HEK293 (cell line): ENCODE measurements at regions not wholly inside any gene's neighbourhood (a gene's known extent, or its start where the extent isn't known, plus 50 kb on each side); places are given as distances from the start of the nearest gene placed in this dataset.

ENCODE experiments used
- CTCF ChIA-PET: fragments of 350-600 bp; formaldehyde crosslinking; extraction: SDS; loops from one replicate; lab custom pipeline; 2021; ENCODE audit warnings: antibody characterized with exemption; lab: Yijun Ruan, JAX
- POLR2A ChIA-PET: fragments of 300-600 bp; formaldehyde crosslinking; extraction: SDS; loops from one replicate; lab custom pipeline; 2020; ENCODE audit warnings: antibody characterized with exemption, inconsistent platforms; lab: Yijun Ruan, JAX
- H3K27ac ChIP-seq: fragments of 200-500 bp; sonication (Bioruptor generic); 2 replicates; pipeline ENCODE4 v1.5.1; 2014; ENCODE audit warnings: low read depth, low read length, control low read depth, inconsistent platforms; ENCODE audit errors: extremely low read depth
- H3K36me3 ChIP-seq, 2 experiments: fragments of 200-500 bp in 1 of 2; sonication (Bioruptor generic) in 1 of 2; 1 replicate in 1 of 2; 2 replicates in 1 of 2; pipeline ENCODE4 v1.5.1; 2014 to 2017; ENCODE audit warnings: inconsistent platforms in 2 of 2, low read length in 2 of 2; ENCODE audit not compliant: control insufficient read depth in 2 of 2, insufficient read depth in 1 of 2
- H3K4me1 ChIP-seq: fragments of 200-500 bp; sonication (Bioruptor generic); 2 replicates; pipeline ENCODE4 v1.5.1; 2014; ENCODE audit warnings: mild to moderate bottlenecking, low read length, inconsistent platforms; ENCODE audit not compliant: control insufficient read depth, insufficient read depth
- H3K4me3 ChIP-seq: 2 replicates; pipeline ENCODE4 v1.5.1; 2011; ENCODE audit warnings: low read depth, mild to moderate bottlenecking, control low read depth, low read length, moderate library complexity
- H3K9me3 ChIP-seq: fragments of 200-500 bp; sonication (Bioruptor generic); 2 replicates; pipeline ENCODE4 v1.5.1; 2014; ENCODE audit warnings: low read depth, low read length, inconsistent platforms; ENCODE audit not compliant: control insufficient read depth, insufficient read depth
- BCL11A ChIP-seq: fragments of 450-650 bp; formaldehyde crosslinking; IDR thresholded peaks from 2 replicates; pipeline ENCODE4 v1.5.1; 2016; ENCODE audit warnings: low read depth, missing biosample characterization, missing genetic modification characterization
- MZF1 ChIP-seq: fragments of 450-650 bp; formaldehyde crosslinking; IDR thresholded peaks from 2 replicates; pipeline ENCODE4 v1.5.1; 2017; ENCODE audit warnings: missing biosample characterization, missing genetic modification characterization, borderline replicate concordance
- SALL2 ChIP-seq: fragments of 450-650 bp; formaldehyde crosslinking; IDR thresholded peaks from 2 replicates; pipeline ENCODE4 v1.5.0; 2017; ENCODE audit warnings: missing biosample characterization, mild to moderate bottlenecking, missing genetic modification characterization, borderline replicate concordance
- SETDB1 ChIP-seq: IDR thresholded peaks from one replicate; pipeline ENCODE4 v1.6.1; 2017; ENCODE audit warnings: mild to moderate bottlenecking, low read length, moderate library complexity, mixed read lengths; ENCODE audit not compliant: insufficient read length
- YY1 ChIP-seq: fragments of 450-650 bp; formaldehyde crosslinking; IDR thresholded peaks from 2 replicates; pipeline ENCODE4 v1.5.1; 2018; ENCODE audit warnings: missing biosample characterization, missing genetic modification characterization
- ZBTB20 ChIP-seq: fragments of 450-650 bp; formaldehyde crosslinking; IDR thresholded peaks from 2 replicates; pipeline ENCODE4 v1.5.1; 2016; ENCODE audit warnings: missing biosample characterization, missing genetic modification characterization
- ZIC2 ChIP-seq: fragments of 450-650 bp; formaldehyde crosslinking; IDR thresholded peaks from 2 replicates; pipeline ENCODE4 v1.5.1; 2016; ENCODE audit warnings: missing biosample characterization, missing genetic modification characterization
- ZNF121 ChIP-seq: fragments of 450-650 bp; formaldehyde crosslinking; IDR thresholded peaks from 2 replicates; pipeline ENCODE4 v1.5.1; 2016; ENCODE audit warnings: missing biosample characterization, missing genetic modification characterization
- ZNF132 ChIP-seq: fragments of 450-650 bp; formaldehyde crosslinking; IDR thresholded peaks from 2 replicates; pipeline ENCODE4 v1.5.1; 2017; ENCODE audit warnings: missing biosample characterization, missing genetic modification characterization, borderline replicate concordance
- ZNF2 ChIP-seq: fragments of 450-650 bp; formaldehyde crosslinking; IDR thresholded peaks from 2 replicates; pipeline ENCODE4 v1.5.1; 2016; ENCODE audit warnings: missing biosample characterization, missing genetic modification characterization
- ZNF335 ChIP-seq: fragments of 450-650 bp; formaldehyde crosslinking; conservative IDR thresholded peaks from 2 replicates; pipeline ENCODE4 v1.5.1; 2016; ENCODE audit warnings: missing biosample characterization, missing genetic modification characterization
- ZNF426 ChIP-seq: fragments of 450-650 bp; formaldehyde crosslinking; IDR thresholded peaks from 2 replicates; pipeline ENCODE4 v1.5.1; 2017; ENCODE audit warnings: missing biosample characterization, missing genetic modification characterization, mild to moderate bottlenecking, inconsistent platforms, moderate library complexity
- ZNF48 ChIP-seq: fragments of 450-650 bp; formaldehyde crosslinking; IDR thresholded peaks from 2 replicates; pipeline ENCODE4 v1.5.1; 2016; ENCODE audit warnings: missing biosample characterization, missing genetic modification characterization
- ZNF768 ChIP-seq: fragments of 450-650 bp; formaldehyde crosslinking; IDR thresholded peaks from 2 replicates; pipeline ENCODE4 v1.5.1; 2018; ENCODE audit warnings: missing biosample characterization, mild to moderate bottlenecking, missing genetic modification characterization
- ZSCAN16 ChIP-seq: fragments of 450-650 bp; formaldehyde crosslinking; IDR thresholded peaks from 2 replicates; pipeline ENCODE4 v1.5.1; 2016; ENCODE audit warnings: missing biosample characterization, missing genetic modification characterization
- TF ChIP-seq, protein P1 (sequence below): fragments of 450-650 bp; formaldehyde crosslinking; IDR thresholded peaks from 2 replicates; pipeline ENCODE4 v1.5.1; 2016; ENCODE audit warnings: missing biosample characterization, missing genetic modification characterization, borderline replicate concordance
- TF ChIP-seq, protein P2 (sequence below): fragments of 450-650 bp; formaldehyde crosslinking; IDR thresholded peaks from 2 replicates; pipeline ENCODE4 v1.5.1; 2017; ENCODE audit warnings: missing biosample characterization, mild to moderate bottlenecking, missing genetic modification characterization, moderate library complexity
- TF ChIP-seq, protein P3 (sequence below): fragments of 450-650 bp; formaldehyde crosslinking; IDR thresholded peaks from 2 replicates; pipeline ENCODE4 v1.5.1; 2016; ENCODE audit warnings: missing biosample characterization, missing genetic modification characterization
- TF ChIP-seq, protein P4 (sequence below): fragments of 450-650 bp; formaldehyde crosslinking; IDR thresholded peaks from 2 replicates; pipeline ENCODE4 v1.5.1; 2017; ENCODE audit warnings: missing biosample characterization, missing genetic modification characterization
- TF ChIP-seq, protein P5 (sequence below): fragments of 450-650 bp; formaldehyde crosslinking; IDR thresholded peaks from 2 replicates; pipeline ENCODE4 v1.5.1; 2016; ENCODE audit warnings: missing biosample characterization, missing genetic modification characterization

DNA sequence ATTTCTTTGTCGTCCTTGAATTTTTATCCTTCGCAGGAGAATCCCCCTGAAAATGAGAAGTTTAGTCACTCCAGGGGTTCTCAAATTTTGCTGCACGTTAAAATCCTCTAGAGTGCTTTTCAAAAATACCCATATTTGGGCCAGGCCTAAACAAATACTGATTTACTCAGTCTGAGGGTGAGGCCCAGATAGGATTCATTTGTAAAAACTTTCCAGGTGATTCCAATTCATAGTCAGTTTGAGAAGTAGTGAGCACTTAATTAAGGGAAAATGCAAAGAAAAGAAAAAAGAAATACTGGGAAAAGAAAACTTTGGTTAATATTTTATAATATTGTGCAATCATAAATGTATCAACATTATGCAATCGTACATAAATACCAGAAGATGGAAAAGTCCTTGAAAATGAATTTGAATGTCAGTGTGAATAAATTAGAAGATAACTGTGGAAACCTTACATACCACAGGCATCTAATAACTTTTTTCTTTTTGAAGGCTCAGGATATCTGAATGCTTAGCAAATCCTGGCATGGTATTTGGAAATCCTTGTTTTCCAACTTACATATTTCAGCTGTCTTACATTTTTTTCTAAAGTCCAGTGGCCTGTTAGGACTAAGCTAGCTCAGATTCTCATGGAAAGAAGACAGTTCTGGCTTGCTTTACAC lies 116.5 kb upstream of the DAPK1 start:
- POLR2A ChIA-PET: no interaction called here
- H3K27ac ChIP-seq: no peak overlapping the region
- no peaks in the 10 kb centered on the region for H3K9me3 ChIP-seq
- H3K36me3 ChIP-seq: no peaks in the 10 kb centered on the region
- no peak overlapping the region for H3K4me3 ChIP-seq
- TF ChIP-seq ZNF48: no peak
- no peak for TF ChIP-seq ZNF132
- TF ChIP-seq ZBTB20 (tag by site-specific recombination): no peak
- TF ChIP-seq, protein P1, sequence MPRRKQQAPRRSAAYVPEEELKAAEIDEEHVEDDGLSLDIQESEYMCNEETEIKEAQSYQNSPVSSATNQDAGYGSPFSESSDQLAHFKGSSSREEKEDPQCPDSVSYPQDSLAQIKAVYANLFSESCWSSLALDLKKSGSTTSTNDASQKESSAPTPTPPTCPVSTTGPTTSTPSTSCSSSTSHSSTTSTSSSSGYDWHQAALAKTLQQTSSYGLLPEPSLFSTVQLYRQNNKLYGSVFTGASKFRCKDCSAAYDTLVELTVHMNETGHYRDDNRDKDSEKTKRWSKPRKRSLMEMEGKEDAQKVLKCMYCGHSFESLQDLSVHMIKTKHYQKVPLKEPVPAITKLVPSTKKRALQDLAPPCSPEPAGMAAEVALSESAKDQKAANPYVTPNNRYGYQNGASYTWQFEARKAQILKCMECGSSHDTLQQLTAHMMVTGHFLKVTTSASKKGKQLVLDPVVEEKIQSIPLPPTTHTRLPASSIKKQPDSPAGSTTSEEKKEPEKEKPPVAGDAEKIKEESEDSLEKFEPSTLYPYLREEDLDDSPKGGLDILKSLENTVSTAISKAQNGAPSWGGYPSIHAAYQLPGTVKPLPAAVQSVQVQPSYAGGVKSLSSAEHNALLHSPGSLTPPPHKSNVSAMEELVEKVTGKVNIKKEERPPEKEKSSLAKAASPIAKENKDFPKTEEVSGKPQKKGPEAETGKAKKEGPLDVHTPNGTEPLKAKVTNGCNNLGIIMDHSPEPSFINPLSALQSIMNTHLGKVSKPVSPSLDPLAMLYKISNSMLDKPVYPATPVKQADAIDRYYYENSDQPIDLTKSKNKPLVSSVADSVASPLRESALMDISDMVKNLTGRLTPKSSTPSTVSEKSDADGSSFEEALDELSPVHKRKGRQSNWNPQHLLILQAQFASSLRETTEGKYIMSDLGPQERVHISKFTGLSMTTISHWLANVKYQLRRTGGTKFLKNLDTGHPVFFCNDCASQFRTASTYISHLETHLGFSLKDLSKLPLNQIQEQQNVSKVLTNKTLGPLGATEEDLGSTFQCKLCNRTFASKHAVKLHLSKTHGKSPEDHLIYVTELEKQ: no peak
- TF ChIP-seq MZF1 (tag by site-specific recombination): no peak
- TF ChIP-seq SALL2 (tag by site-specific recombination): no peak
- no peak for TF ChIP-seq ZNF426
- no peak for TF ChIP-seq ZNF2 (tag by site-specific recombination)
- no peak for TF ChIP-seq ZSCAN16 (tag by site-specific recombination)
- TF ChIP-seq, protein P2, sequence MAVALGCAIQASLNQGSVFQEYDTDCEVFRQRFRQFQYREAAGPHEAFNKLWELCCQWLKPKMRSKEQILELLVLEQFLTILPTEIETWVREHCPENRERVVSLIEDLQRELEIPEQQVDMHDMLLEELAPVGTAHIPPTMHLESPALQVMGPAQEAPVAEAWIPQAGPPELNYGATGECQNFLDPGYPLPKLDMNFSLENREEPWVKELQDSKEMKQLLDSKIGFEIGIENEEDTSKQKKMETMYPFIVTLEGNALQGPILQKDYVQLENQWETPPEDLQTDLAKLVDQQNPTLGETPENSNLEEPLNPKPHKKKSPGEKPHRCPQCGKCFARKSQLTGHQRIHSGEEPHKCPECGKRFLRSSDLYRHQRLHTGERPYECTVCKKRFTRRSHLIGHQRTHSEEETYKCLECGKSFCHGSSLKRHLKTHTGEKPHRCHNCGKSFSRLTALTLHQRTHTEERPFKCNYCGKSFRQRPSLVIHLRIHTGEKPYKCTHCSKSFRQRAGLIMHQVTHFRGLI (tag by site-specific recombination): no peak
- TF ChIP-seq, protein P3, sequence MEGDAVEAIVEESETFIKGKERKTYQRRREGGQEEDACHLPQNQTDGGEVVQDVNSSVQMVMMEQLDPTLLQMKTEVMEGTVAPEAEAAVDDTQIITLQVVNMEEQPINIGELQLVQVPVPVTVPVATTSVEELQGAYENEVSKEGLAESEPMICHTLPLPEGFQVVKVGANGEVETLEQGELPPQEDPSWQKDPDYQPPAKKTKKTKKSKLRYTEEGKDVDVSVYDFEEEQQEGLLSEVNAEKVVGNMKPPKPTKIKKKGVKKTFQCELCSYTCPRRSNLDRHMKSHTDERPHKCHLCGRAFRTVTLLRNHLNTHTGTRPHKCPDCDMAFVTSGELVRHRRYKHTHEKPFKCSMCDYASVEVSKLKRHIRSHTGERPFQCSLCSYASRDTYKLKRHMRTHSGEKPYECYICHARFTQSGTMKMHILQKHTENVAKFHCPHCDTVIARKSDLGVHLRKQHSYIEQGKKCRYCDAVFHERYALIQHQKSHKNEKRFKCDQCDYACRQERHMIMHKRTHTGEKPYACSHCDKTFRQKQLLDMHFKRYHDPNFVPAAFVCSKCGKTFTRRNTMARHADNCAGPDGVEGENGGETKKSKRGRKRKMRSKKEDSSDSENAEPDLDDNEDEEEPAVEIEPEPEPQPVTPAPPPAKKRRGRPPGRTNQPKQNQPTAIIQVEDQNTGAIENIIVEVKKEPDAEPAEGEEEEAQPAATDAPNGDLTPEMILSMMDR (tag by site-specific recombination): no peak
- TF ChIP-seq ZNF335 (tag by site-specific recombination): no peak
- TF ChIP-seq, protein P4, sequence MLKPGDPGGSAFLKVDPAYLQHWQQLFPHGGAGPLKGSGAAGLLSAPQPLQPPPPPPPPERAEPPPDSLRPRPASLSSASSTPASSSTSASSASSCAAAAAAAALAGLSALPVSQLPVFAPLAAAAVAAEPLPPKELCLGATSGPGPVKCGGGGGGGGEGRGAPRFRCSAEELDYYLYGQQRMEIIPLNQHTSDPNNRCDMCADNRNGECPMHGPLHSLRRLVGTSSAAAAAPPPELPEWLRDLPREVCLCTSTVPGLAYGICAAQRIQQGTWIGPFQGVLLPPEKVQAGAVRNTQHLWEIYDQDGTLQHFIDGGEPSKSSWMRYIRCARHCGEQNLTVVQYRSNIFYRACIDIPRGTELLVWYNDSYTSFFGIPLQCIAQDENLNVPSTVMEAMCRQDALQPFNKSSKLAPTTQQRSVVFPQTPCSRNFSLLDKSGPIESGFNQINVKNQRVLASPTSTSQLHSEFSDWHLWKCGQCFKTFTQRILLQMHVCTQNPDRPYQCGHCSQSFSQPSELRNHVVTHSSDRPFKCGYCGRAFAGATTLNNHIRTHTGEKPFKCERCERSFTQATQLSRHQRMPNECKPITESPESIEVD (tag by site-specific recombination): no peak
- TF ChIP-seq BCL11A (tag by site-specific recombination): no peak
- TF ChIP-seq YY1 (tag by site-specific recombination): no peak
- TF ChIP-seq SETDB1: no peak
- CTCF ChIA-PET: interaction anchor here (1.0 kb wide), 1 partner anchor 13 kb away, joined by 3 read pairs; no protein-coding TSS in a partner anchor
- H3K4me1 ChIP-seq: no peaks in the 10 kb centered on the region

DNA sequence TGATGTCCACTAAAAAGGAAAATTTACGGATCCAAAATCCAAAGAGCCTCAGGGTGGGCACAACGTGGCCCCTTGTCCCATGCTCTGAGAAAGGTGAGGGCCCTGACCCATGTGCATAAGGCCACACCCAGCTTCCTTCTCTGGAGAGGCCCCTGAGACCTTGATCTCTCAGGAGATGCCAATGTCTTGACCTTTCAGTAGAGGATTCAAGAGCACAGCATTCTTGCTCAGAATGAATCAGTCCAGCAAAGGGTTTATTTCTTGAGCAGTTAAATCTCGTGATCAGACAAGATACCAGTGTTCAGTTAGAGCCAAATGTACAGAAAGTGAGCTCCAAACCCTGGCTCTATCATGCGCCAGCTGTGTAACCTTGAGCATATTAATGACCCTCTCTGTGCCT lies 115.9 kb upstream of the DAPK1 start:
- Histone ChIP-seq H3K27ac (no peak overlapping the region), H3K36me3 (no peaks in the 10 kb centered on the region), H3K4me3 (no peak overlapping the region), H3K9me3 (no peaks in the 10 kb centered on the region), H3K4me1 (no peaks in the 10 kb centered on the region)
- TF ChIP-seq ZNF768 (0 out of 2 replicates have a peak, but pooled peaks have one; percentile 4), ZNF121 (tag by site-specific recombination) (no peak), ZIC2 (tag by site-specific recombination) (no peak)
- TF ChIP-seq, protein P5, sequence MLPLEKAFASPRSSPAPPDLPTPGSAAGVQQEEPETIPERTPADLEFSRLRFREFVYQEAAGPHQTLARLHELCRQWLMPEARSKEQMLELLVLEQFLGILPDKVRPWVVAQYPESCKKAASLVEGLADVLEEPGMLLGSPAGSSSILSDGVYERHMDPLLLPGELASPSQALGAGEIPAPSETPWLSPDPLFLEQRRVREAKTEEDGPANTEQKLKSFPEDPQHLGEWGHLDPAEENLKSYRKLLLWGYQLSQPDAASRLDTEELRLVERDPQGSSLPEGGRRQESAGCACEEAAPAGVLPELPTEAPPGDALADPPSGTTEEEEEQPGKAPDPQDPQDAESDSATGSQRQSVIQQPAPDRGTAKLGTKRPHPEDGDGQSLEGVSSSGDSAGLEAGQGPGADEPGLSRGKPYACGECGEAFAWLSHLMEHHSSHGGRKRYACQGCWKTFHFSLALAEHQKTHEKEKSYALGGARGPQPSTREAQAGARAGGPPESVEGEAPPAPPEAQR (tag by site-specific recombination): no peak
- ChIA-PET POLR2A (no interaction called here), CTCF (interaction anchor here (1.0 kb wide), 1 partner anchor 12 kb away, joined by 3 read pairs; no protein-coding TSS in a partner anchor)
